NCI-H187 (cell line): ENCODE measurements at regions not wholly inside any gene's neighbourhood (a gene's known extent, or its start where the extent isn't known, plus 50 kb on each side); places are given as distances from the start of the nearest gene placed in this dataset.

Experiments
- DNase-seq, 2 experiments: peaks; one replicate each; lab custom pipeline; 2025; lab: John Stamatoyannopoulos, UW

- no peak for DNase-seq
Observed at GRCh38 chr12:127412866-127413265, 854.1 kb upstream of the TMEM132C start.

- no peak for DNase-seq
Observed at GRCh38 chr12:127414186-127414585, 852.8 kb upstream of the TMEM132C start.

- no peak for DNase-seq
Observed at GRCh38 chr12:127414636-127415035, 852.3 kb upstream of the TMEM132C start.

- no peak for DNase-seq
Observed at GRCh38 chr12:127416796-127417195, 850.2 kb upstream of the TMEM132C start.

GRCh38 chr12:127419111-127419510 is 847.9 kb upstream of the TMEM132C start:
- DNase-seq = no peak

- DNase-seq = no peak
Observed at GRCh38 chr12:127421614-127422013, 845.4 kb upstream of the TMEM132C start.

- DNase-seq = no peak
Observed at GRCh38 chr12:127422935-127423566, 843.9 kb upstream of the TMEM132C start.

GRCh38 chr12:127425474-127425873 is 841.5 kb upstream of the TMEM132C start:
- DNase-seq = no peak

GRCh38 chr12:127428420-127428819 is 838.5 kb upstream of the TMEM132C start:
- no peak for DNase-seq

- no peak for DNase-seq
Observed at GRCh38 chr12:127429551-127430285, 837.3 kb upstream of the TMEM132C start.

- DNase-seq = no peak
Observed at GRCh38 chr12:127430401-127430800, 836.6 kb upstream of the TMEM132C start.

GRCh38 chr12:127431177-127431576 is 835.8 kb upstream of the TMEM132C start:
- DNase-seq = no peak

GRCh38 chr12:127431594-127431993 is 835.4 kb upstream of the TMEM132C start:
- no peak for DNase-seq

- no peak for DNase-seq
Observed at GRCh38 chr12:127435439-127435838, 831.5 kb upstream of the TMEM132C start.

GRCh38 chr12:127438512-127439244 is 828.3 kb upstream of the TMEM132C start:
- no peak for DNase-seq

GRCh38 chr12:127445581-127446139 is 821.3 kb upstream of the TMEM132C start:
- no peak for DNase-seq

GRCh38 chr12:127448906-127449305 is 818.1 kb upstream of the TMEM132C start:
- no peak for DNase-seq

- no peak for DNase-seq
Observed at GRCh38 chr12:127450826-127451225, 816.1 kb upstream of the TMEM132C start.

- DNase-seq = no peak
Observed at GRCh38 chr12:127455347-127456265, 811.4 kb upstream of the TMEM132C start.

- DNase-seq = no peak
Observed at GRCh38 chr12:127457726-127458125, 809.2 kb upstream of the TMEM132C start.

- DNase-seq = no peak
Observed at GRCh38 chr12:127459166-127459565, 807.8 kb upstream of the TMEM132C start.

- DNase-seq = no peak
Observed at GRCh38 chr12:127459687-127460086, 807.3 kb upstream of the TMEM132C start.
